OCI-LY1 (cell line): ENCODE measurements at regions not wholly inside any gene's neighbourhood (a gene's known extent, or its start where the extent isn't known, plus 50 kb on each side); places are given as distances from the start of the nearest gene placed in this dataset.

ENCODE experiments used
- H2AFZ ChIP-seq: fragments of 200-600 bp; sonication (generic), shearing (Covaris generic); 2 replicates; pipeline ENCODE4 v1.6.0; 2014; ENCODE audit warnings: antibody characterized with exemption, mild to moderate bottlenecking, low read length
- H3F3A ChIP-seq: fragments of 200-600 bp; sonication (generic), shearing (Covaris generic); 2 replicates; pipeline ENCODE4 v1.6.0; 2014; ENCODE audit warnings: mild to moderate bottlenecking, antibody characterized with exemption, low read length, moderate library complexity; ENCODE audit not compliant: insufficient read depth
- H3K27ac ChIP-seq: fragments of 200-600 bp; sonication (generic); 2 replicates; pipeline ENCODE4 v1.5.1; 2014; ENCODE audit warnings: low read length, mixed run types, mild to moderate bottlenecking, low read depth; ENCODE audit not compliant: poor library complexity, severe bottlenecking
- H3K27me3 ChIP-seq: fragments of 200-600 bp; sonication (generic); 2 replicates; pipeline ENCODE4 v1.6.0; 2014; ENCODE audit warnings: antibody characterized with exemption, mild to moderate bottlenecking, low read length, moderate library complexity; ENCODE audit not compliant: insufficient read depth
- H3K36me3 ChIP-seq: fragments of 200-600 bp; sonication (generic); 2 replicates; pipeline ENCODE4 v1.6.1; 2014; ENCODE audit warnings: mild to moderate bottlenecking, antibody characterized with exemption, low read length, moderate library complexity, mixed read lengths; ENCODE audit not compliant: insufficient read depth
- H3K4me1 ChIP-seq: fragments of 200-600 bp; sonication (generic); 2 replicates; pipeline ENCODE4 v1.5.1; 2014; ENCODE audit warnings: mild to moderate bottlenecking, low read length, moderate library complexity; ENCODE audit not compliant: insufficient read depth, severe bottlenecking
- H3K4me2 ChIP-seq: fragments of 200-600 bp; sonication (generic), shearing (Covaris generic); 2 replicates; pipeline ENCODE4 v1.6.1; 2014; ENCODE audit warnings: low read length
- H3K4me3 ChIP-seq: fragments of 200-600 bp; sonication (generic); 2 replicates; pipeline ENCODE4 v1.5.1; 2014; ENCODE audit warnings: low read length, low read depth, mild to moderate bottlenecking, mixed read lengths; ENCODE audit not compliant: poor library complexity, severe bottlenecking
- H3K79me2 ChIP-seq: fragments of 200-600 bp; shearing (Covaris generic); 2 replicates; pipeline ENCODE4 v1.6.1; 2016; ENCODE audit warnings: mixed run types, low read length, mixed read lengths; ENCODE audit not compliant: insufficient read depth
- H3K9ac ChIP-seq: fragments of 200-600 bp; sonication (generic), shearing (Covaris generic); 2 replicates; pipeline ENCODE4 v1.6.1; 2014; ENCODE audit warnings: mild to moderate bottlenecking, low read length, mixed read lengths
- H3K9me2 ChIP-seq: fragments of 200-600 bp; sonication (generic), shearing (Covaris generic); 2 replicates; pipeline ENCODE4 v1.6.1; 2014; ENCODE audit warnings: low read depth, mild to moderate bottlenecking, low read length, mixed read lengths
- H3K9me3 ChIP-seq: fragments of 200-600 bp; shearing (Covaris generic); 2 replicates; pipeline ENCODE4 v1.6.1; 2014; ENCODE audit warnings: low read length, mixed read lengths
- H4K20me1 ChIP-seq: fragments of 200-600 bp; sonication (generic), shearing (Covaris generic); 2 replicates; pipeline ENCODE4 v1.6.0; 2016; ENCODE audit warnings: mild to moderate bottlenecking, low read length; ENCODE audit not compliant: insufficient read depth
- CTCF ChIP-seq: fragments of 200-600 bp; sonication (generic), shearing (Covaris generic); IDR thresholded peaks from 2 replicates; pipeline ENCODE4 v1.5.1; 2017; ENCODE audit warnings: mild to moderate bottlenecking, antibody characterized with exemption, low read length, moderate library complexity, mixed read lengths
- EZH2 ChIP-seq: fragments of 200-600 bp; sonication (generic), shearing (Covaris generic); IDR thresholded peaks from 2 replicates; pipeline ENCODE4 v1.8.0; 2017; ENCODE audit warnings: borderline replicate concordance, mixed run types, mild to moderate bottlenecking, antibody characterized with exemption, low read length, moderate library complexity, mixed read lengths

GRCh38 chr10:43885842-43886241 lies 237.2 kb upstream of the ZNF32 start:
- H3K27me3 ChIP-seq = no peaks in the 10 kb centered on the region
- TF ChIP-seq EZH2 = no peak
- H3K27ac ChIP-seq = no peak overlapping the region
- no peak overlapping the region for H3K4me3 ChIP-seq
- H3K9ac ChIP-seq = no peak overlapping the region
- H2AFZ ChIP-seq = no peak overlapping the region
- H3K4me1 ChIP-seq = no peaks in the 10 kb centered on the region
- H3K9me2 ChIP-seq = no peaks in the 10 kb centered on the region
- H3K79me2 ChIP-seq = no peaks in the 10 kb centered on the region
- H3K9me3 ChIP-seq = no peaks in the 10 kb centered on the region
- no peaks in the 10 kb centered on the region for H3F3A ChIP-seq
- H3K36me3 ChIP-seq = no peaks in the 10 kb centered on the region
- no peaks in the 10 kb centered on the region for H4K20me1 ChIP-seq
- H3K4me2 ChIP-seq = no peak overlapping the region

- H3K9me2 ChIP-seq = no peaks in the 10 kb centered on the region
- no peak overlapping the region for H3K9ac ChIP-seq
- H3K4me3 ChIP-seq = no peak overlapping the region
- H4K20me1 ChIP-seq = no peaks in the 10 kb centered on the region
- H3K36me3 ChIP-seq = no peaks in the 10 kb centered on the region
- H3K4me2 ChIP-seq = no peak overlapping the region
- H3F3A ChIP-seq = no peaks in the 10 kb centered on the region
- H3K4me1 ChIP-seq = no peaks in the 10 kb centered on the region
- H2AFZ ChIP-seq = no peak overlapping the region
- H3K9me3 ChIP-seq = no peaks in the 10 kb centered on the region
- TF ChIP-seq CTCF (no peak), EZH2 (no peak)
- H3K27ac ChIP-seq = no peak overlapping the region
- no peaks in the 10 kb centered on the region for H3K27me3 ChIP-seq
- no peaks in the 10 kb centered on the region for H3K79me2 ChIP-seq
Observed at GRCh38 chr10:43885252-43885651, 236.6 kb upstream of the ZNF32 start.

DNA sequence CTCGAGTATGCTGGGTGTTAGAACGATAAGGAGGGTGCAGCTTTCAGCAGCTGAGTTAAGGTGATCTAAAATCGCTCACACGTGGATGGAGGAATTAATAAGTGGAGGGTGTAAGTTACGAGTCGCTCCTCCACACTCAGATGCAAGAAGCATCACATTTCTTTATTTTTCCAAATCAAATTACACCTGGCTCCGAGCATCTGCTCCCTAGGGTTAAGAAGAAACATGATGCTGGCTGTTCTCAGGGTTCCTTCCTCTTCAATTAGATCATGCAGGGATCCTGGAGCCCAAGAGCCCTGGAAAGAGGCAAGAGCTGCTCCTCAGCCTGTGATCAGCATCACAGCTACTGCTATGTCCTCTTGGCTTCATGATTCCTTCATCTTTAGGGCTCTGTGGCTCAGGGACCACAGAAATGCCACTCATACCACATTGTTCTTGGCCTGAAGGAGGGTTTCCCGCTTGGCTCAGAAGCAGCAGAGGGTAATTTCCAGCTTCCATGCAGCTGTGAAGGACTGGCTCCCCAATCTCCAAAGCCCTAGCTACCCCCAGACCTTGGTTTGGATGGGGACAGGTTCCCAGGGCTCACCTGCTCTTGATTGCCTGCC lies 235.9 kb upstream of the ZNF32 start:
- H3K9me2 ChIP-seq = no peaks in the 10 kb centered on the region
- no peaks in the 10 kb centered on the region for H3K4me1 ChIP-seq
- no peaks in the 10 kb centered on the region for H3K36me3 ChIP-seq
- H2AFZ ChIP-seq = no peak overlapping the region
- H3K79me2 ChIP-seq = no peaks in the 10 kb centered on the region
- no peaks in the 10 kb centered on the region for H3K27me3 ChIP-seq
- no peak overlapping the region for H3K4me3 ChIP-seq
- H3K9ac ChIP-seq = no peak overlapping the region
- TF ChIP-seq CTCF (no peak), EZH2 (no peak)
- H3K9me3 ChIP-seq = no peaks in the 10 kb centered on the region
- H4K20me1 ChIP-seq = no peaks in the 10 kb centered on the region
- H3K4me2 ChIP-seq = no peak overlapping the region
- no peak overlapping the region for H3K27ac ChIP-seq
- H3F3A ChIP-seq = no peaks in the 10 kb centered on the region

DNA sequence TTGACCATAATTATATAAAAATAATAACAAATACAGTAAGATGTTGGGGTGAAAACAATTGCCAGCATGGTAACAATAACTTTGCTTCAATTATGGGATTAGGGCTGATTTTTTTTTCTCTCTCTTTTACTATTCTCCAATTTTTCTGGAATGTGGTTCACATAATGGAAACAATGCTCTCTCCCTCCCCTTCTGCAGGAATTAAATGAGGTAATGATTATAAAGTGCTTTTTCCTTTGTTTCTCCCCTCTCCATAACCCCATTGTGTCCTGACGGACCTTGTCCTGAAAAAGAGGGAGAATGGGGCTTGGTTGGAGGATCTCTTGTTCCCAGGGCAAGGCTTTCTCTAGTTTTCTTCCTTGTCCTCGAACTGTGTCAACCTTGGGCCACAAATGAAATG lies 234.0 kb upstream of the ZNF32 start:
- H3K9me3 ChIP-seq = no peaks in the 10 kb centered on the region
- no peaks in the 10 kb centered on the region for H3K79me2 ChIP-seq
- H3K27ac ChIP-seq = no peak overlapping the region
- no peaks in the 10 kb centered on the region for H3K27me3 ChIP-seq
- H2AFZ ChIP-seq = no peak overlapping the region
- no peaks in the 10 kb centered on the region for H3F3A ChIP-seq
- H3K4me3 ChIP-seq = no peak overlapping the region
- no peak overlapping the region for H3K4me2 ChIP-seq
- no peaks in the 10 kb centered on the region for H4K20me1 ChIP-seq
- no peaks in the 10 kb centered on the region for H3K4me1 ChIP-seq
- TF ChIP-seq EZH2 = no peak
- TF ChIP-seq CTCF = no peak
- H3K36me3 ChIP-seq = no peaks in the 10 kb centered on the region
- no peak overlapping the region for H3K9ac ChIP-seq
- H3K9me2 ChIP-seq = no peaks in the 10 kb centered on the region
